ENCODE measurements at regions not wholly inside any gene's neighbourhood (a gene's known extent, or its start where the extent isn't known, plus 50 kb on each side); places are given as distances from the start of the nearest gene placed in this dataset.

GRCh38 chr13:105343134-105343806 lies 1192.2 kb downstream of the EFNB2 start:
- Histone ChIP-seq H3K27me3 (no peaks in the 10 kb centered on the region), H3K9me3 (no peaks in the 10 kb centered on the region), H3K4me1 (no peaks in the 10 kb centered on the region), H3K4me2 (no peak overlapping the region), H3K36me3 (no peaks in the 10 kb centered on the region), H3K27ac (no peak overlapping the region), H3K4me3 (no peak overlapping the region), H4K20me1 (no peaks in the 10 kb centered on the region), H3K9ac (no peak overlapping the region)
- no peak for TF ChIP-seq Cebpa-rat (IDR thresholded peaks at IDR 0.05)

DNA sequence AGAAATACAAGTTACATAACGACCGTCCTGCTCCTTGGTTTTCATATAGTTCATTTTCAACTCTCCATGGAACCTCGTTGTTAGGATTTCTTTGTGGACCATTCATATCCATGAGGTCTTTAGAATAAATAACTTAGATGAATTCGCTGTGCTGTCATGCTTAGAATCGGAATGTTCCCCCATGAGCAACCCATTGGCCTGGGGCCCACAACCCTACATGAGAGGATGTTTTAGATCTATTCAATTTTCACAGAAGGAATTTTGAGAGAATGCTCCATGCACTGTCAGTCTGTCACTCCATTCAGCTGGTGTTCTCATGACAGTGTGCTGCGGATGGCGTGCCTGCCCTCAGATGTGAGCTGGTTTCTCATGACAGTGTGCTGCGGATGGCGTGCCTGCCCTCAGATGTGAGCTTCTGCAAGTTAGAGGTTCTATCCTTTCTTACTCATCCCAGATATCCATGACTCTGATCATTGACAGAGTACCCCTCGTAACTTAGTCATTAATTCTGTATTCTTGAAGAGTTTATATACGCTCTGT lies 1193.1 kb downstream of the EFNB2 start:
- Histone ChIP-seq H3K36me3 (no peaks in the 10 kb centered on the region), H3K27me3 (no peaks in the 10 kb centered on the region), H3K4me2 (no peak overlapping the region), H3K9me3 (no peaks in the 10 kb centered on the region), H4K20me1 (no peaks in the 10 kb centered on the region), H3K9ac (no peak overlapping the region), H3K4me3 (no peak overlapping the region), H3K27ac (no peak overlapping the region), H3K4me1 (no peaks in the 10 kb centered on the region)
- no peak for TF ChIP-seq Cebpa-rat (IDR thresholded peaks at IDR 0.05)

GRCh38 chr13:105341758-105342157 lies 1193.7 kb downstream of the EFNB2 start:
- Histone ChIP-seq H3K4me1 (no peaks in the 10 kb centered on the region), H3K9me3 (no peaks in the 10 kb centered on the region), H3K36me3 (no peaks in the 10 kb centered on the region), H3K4me2 (no peak overlapping the region), H4K20me1 (no peaks in the 10 kb centered on the region), H3K27ac (no peak overlapping the region), H3K27me3 (no peaks in the 10 kb centered on the region), H3K4me3 (no peak overlapping the region), H3K9ac (no peak overlapping the region)
- TF ChIP-seq Cebpa-rat (IDR thresholded peaks at IDR 0.05): no peak

DNA sequence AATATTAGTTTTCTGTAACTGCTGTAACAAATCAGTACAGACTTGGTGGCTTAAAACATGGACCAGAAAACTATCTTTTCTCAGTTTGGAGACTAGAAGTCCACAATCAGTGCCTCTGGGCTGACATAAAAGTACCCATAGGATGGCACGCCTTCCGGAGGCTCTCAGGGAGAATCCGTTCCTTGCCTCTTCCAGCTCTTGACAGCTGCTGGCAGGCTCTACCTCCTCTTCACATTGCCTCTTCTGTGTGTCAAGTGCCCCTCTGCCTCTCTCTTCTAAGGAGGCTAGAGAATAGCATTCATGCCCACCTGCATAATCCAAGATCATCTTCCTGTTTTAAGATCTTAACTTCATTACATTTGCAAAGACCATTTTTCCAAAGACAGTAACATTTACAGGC lies 1194.2 kb downstream of the EFNB2 start:
- Histone ChIP-seq H3K27me3 (no peaks in the 10 kb centered on the region), H4K20me1 (no peaks in the 10 kb centered on the region), H3K9me3 (no peaks in the 10 kb centered on the region), H3K9ac (no peak overlapping the region), H3K27ac (no peak overlapping the region), H3K4me2 (no peak overlapping the region), H3K4me3 (no peak overlapping the region), H3K4me1 (no peaks in the 10 kb centered on the region), H3K36me3 (no peaks in the 10 kb centered on the region)
- no peak for TF ChIP-seq Cebpa-rat (IDR thresholded peaks at IDR 0.05)

DNA sequence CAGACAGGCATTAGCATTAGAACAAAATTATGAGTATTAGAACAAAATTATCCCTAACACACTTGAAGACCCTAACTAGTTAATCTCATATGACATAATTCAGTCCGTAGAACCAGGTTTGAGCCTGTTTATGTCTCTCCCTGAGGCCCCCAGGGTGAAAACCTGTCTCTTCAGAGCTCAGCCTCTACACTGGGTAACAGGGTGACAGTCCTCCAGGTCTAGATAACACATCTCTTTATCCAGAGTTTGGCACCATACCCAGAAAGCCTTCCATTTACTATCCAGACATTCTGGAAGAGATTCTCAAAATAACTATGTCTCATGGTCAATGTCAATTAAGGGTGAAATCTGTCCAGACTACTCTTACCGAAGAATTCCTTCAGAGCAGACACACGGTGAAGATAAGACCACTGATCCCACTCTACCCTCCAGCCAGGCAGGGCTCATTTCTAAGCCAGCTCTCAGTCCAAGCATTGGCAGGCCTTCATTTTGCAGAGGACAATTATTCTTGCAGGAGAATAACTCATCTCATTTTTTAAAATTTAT lies 1195.3 kb downstream of the EFNB2 start:
- Histone ChIP-seq H3K4me1 (no peaks in the 10 kb centered on the region), H3K9ac (no peak overlapping the region), H3K4me3 (no peak overlapping the region), H3K27me3 (no peaks in the 10 kb centered on the region), H3K9me3 (no peaks in the 10 kb centered on the region), H4K20me1 (no peaks in the 10 kb centered on the region), H3K27ac (no peak overlapping the region), H3K4me2 (no peak overlapping the region), H3K36me3 (no peaks in the 10 kb centered on the region)
- no peak for TF ChIP-seq Cebpa-rat (IDR thresholded peaks at IDR 0.05)

DNA sequence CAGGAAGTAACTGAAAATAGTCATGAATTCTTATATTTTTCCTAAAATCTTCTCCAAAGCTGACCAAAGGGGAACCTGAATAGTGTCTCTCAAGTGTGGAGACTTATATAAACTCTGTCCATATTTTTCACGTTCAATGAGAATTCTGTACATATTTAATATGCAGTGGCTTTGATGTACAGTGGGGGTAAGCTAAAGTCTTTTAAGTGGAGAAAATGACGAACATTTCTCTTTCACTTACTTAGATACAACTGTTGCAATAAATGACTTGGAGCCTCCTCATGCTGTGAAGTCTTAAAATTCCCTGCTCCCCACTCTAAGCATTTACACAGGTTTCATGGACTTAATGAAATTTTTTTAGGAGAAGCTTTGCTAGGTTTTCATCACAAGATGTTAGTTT lies 1196.7 kb downstream of the EFNB2 start:
- no peak for TF ChIP-seq Cebpa-rat (IDR thresholded peaks at IDR 0.05)
- no peaks in the 10 kb centered on the region for H4K20me1 ChIP-seq

DNA sequence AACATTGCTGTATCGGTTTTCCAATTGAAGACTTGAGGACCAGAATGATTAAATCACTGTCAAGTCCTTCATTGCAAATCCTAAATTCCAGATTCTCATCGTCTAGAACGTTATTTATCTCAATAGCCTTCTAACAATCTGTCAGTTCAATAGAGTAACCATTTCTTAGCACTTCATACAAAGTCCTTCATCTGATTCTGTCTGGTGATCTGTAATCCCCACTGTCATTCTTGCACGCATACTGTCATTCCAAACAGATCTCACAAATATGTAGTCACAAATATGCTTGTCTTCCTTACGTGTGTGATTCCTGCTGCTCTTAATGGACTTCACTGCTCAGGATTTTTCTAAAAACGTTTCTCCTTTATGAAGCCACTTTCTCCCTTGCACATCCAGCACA lies 1197.5 kb downstream of the EFNB2 start:
- H4K20me1 ChIP-seq: no peaks in the 10 kb centered on the region
- no peak overlapping the region for H3K4me2 ChIP-seq
- H3K27ac ChIP-seq: no peak overlapping the region
- H3K27me3 ChIP-seq: no peaks in the 10 kb centered on the region
- H3K36me3 ChIP-seq: no peaks in the 10 kb centered on the region
- TF ChIP-seq Cebpa-rat (IDR thresholded peaks at IDR 0.05): no peak
- H3K9me3 ChIP-seq: no peaks in the 10 kb centered on the region
- no peaks in the 10 kb centered on the region for H3K4me1 ChIP-seq
- H3K4me3 ChIP-seq: no peak overlapping the region
- H3K9ac ChIP-seq: no peak overlapping the region

More for the DNA sequence above, 1196.7 kb downstream of the EFNB2 start:
- Histone ChIP-seq H3K27ac (no peak overlapping the region), H3K9me3 (no peaks in the 10 kb centered on the region), H3K9ac (no peak overlapping the region), H3K27me3 (no peaks in the 10 kb centered on the region), H3K4me2 (no peak overlapping the region), H3K4me3 (no peak overlapping the region), H3K36me3 (no peaks in the 10 kb centered on the region), H3K4me1 (no peaks in the 10 kb centered on the region)

DNA sequence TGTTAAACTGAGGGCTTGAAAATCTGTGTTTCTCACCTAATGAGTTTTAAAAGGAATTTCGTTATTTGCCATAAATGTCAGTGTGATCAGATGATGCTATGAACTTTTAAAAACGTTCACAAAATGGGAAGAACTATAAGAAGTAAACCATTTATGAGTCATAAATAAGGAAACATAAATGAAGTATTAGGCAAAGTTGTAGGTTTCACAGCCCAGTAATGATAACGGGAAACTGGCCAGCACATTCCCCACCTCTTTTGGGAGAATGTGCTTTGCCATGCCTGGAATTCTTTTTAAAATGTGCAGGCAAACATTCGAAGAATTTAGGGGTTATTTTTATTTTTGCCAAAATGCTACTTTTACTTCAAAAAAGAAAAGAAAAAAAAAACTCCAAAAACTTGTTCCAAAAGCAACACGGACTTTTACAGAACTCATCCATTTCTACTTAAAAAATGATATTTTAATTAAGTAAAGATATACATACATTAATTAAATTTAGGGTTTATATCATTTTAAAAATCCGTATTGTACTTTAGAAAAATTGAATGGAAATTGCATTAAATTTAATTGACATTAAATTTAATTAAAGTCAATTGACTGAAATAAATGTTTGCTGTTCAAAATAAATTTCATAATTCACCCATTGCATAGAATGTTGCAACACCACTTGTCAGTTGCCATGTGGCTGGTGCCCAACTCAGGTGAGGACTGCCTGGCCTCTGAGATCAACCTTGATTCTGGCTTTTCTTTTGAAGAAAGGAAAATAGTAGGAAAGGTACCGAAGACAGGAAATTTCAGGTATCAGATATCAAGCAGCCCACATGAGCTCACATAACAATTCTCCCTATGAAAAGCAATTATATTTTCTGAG lies 1198.5 kb downstream of the EFNB2 start:
- Histone ChIP-seq H3K4me2 (no peak overlapping the region), H3K9ac (no peak overlapping the region), H3K4me3 (no peak overlapping the region), H3K36me3 (no peaks in the 10 kb centered on the region), H3K27ac (no peak overlapping the region), H3K27me3 (no peaks in the 10 kb centered on the region), H3K4me1 (no peaks in the 10 kb centered on the region), H4K20me1 (no peaks in the 10 kb centered on the region), H3K9me3 (no peaks in the 10 kb centered on the region)
- TF ChIP-seq Cebpa-rat (IDR thresholded peaks at IDR 0.05): no peak

DNA sequence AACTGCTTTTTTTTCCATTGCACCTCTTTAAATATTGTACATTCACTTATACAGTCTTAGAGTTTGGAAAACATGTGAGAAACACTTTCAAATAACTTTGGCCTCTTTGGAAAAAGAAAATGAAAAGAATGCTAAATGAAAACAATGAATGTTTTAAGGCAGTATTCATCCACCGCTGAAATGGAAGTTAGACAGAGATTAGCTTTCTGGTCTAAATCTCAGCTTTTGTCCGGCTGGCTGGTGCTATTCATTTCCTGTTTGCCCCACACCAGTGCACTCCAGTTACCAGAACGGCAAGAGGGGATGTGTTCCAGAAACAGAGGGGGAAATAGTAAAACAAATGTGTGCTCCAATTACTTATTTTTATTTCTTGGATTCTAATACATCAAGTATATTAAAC lies 1201.3 kb downstream of the EFNB2 start:
- Histone ChIP-seq H3K4me2 (no peak overlapping the region), H4K20me1 (no peaks in the 10 kb centered on the region), H3K4me3 (no peak overlapping the region), H3K36me3 (no peaks in the 10 kb centered on the region), H3K4me1 (no peaks in the 10 kb centered on the region), H3K9ac (no peak overlapping the region), H3K27ac (no peak overlapping the region), H3K27me3 (no peaks in the 10 kb centered on the region), H3K9me3 (no peaks in the 10 kb centered on the region)
- no peak for TF ChIP-seq Cebpa-rat (IDR thresholded peaks at IDR 0.05)

- Histone ChIP-seq H3K4me3 (no peak overlapping the region), H3K36me3 (no peaks in the 10 kb centered on the region), H3K4me2 (no peak overlapping the region), H3K27ac (no peak overlapping the region), H3K9me3 (no peaks in the 10 kb centered on the region), H4K20me1 (no peaks in the 10 kb centered on the region), H3K4me1 (no peaks in the 10 kb centered on the region), H3K9ac (no peak overlapping the region), H3K27me3 (no peaks in the 10 kb centered on the region)
- no peak for TF ChIP-seq Cebpa-rat (IDR thresholded peaks at IDR 0.05)
Observed at GRCh38 chr13:105333416-105333815, 1202.0 kb downstream of the EFNB2 start.
